ENCODE measurements at regions not wholly inside any gene's neighbourhood (a gene's known extent, or its start where the extent isn't known, plus 50 kb on each side); places are given as distances from the start of the nearest gene placed in this dataset.

DNA sequence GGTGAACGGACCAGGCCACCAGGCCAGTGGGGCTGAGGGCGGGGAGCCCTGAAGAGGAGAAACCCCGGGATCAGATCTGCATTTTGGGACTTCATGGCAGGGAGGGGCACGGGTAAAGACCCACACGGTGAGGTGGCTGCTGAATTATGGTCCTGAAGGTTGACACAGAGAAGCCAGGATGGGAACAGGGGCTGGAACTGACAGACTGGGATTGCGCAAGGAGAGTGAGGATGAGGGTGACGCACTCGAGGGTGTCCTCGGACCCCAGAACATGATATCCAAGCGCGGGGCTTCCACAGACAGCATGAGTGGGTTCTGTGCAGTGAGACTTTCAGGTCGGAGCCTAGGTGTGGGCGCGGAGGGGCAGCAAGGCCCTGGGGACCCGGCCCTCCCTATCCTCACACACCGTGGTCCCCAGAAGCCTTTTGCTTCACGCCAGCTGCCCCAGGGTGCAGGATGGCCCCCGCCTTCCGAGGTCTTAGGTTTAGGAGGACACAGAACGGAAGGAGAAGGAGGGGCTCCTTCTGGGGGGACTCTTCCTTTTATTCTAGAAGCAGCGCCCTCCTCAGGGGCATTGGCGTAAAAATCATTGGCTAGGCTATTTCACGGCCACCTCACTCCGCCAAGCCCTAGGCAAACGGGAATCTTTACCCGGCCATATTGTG lies 416.8 kb upstream of the HS6ST1 start:
- TF ChIP-seq, protein P1, sequence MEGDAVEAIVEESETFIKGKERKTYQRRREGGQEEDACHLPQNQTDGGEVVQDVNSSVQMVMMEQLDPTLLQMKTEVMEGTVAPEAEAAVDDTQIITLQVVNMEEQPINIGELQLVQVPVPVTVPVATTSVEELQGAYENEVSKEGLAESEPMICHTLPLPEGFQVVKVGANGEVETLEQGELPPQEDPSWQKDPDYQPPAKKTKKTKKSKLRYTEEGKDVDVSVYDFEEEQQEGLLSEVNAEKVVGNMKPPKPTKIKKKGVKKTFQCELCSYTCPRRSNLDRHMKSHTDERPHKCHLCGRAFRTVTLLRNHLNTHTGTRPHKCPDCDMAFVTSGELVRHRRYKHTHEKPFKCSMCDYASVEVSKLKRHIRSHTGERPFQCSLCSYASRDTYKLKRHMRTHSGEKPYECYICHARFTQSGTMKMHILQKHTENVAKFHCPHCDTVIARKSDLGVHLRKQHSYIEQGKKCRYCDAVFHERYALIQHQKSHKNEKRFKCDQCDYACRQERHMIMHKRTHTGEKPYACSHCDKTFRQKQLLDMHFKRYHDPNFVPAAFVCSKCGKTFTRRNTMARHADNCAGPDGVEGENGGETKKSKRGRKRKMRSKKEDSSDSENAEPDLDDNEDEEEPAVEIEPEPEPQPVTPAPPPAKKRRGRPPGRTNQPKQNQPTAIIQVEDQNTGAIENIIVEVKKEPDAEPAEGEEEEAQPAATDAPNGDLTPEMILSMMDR (IDR thresholded peaks at IDR 0.05; ENCODE audit: poor library complexity), result no peak
- TF ChIP-seq EZH2phosphoT487 (IDR thresholded peaks at IDR 0.05; ENCODE audit: low read depth, severe bottlenecking, unreplicated experiment), result no peak
- no peak for TF ChIP-seq EZH2 (IDR thresholded peaks at IDR 0.05; ENCODE audit: borderline replicate concordance)
